Fibroblast of lung (primary cell): ENCODE measurements at regions not wholly inside any gene's neighbourhood (a gene's known extent, or its start where the extent isn't known, plus 50 kb on each side); places are given as distances from the start of the nearest gene placed in this dataset.

Experiments used
- EZH2 ChIP-seq: IDR thresholded peaks from 2 replicates; pipeline ENCODE4 v1.5.1; 2012; ENCODE audit warnings: low read length, control low read depth, mild to moderate bottlenecking; ENCODE audit errors: missing control alignments
- TF ChIP-seq, protein P1 (sequence below), 2 donors: IDR thresholded peaks in 1 of 2; conservative IDR thresholded peaks in 1 of 2; 1 replicate in 1 of 2; 2 replicates in 1 of 2; pipeline ENCODE4 v1.5.1; 2011 to 2012; ENCODE audit warnings: low read length in 2 of 2, control low read depth in 1 of 2, inconsistent platforms in 1 of 2, low read depth in 1 of 2, mild to moderate bottlenecking in 1 of 2

DNA sequence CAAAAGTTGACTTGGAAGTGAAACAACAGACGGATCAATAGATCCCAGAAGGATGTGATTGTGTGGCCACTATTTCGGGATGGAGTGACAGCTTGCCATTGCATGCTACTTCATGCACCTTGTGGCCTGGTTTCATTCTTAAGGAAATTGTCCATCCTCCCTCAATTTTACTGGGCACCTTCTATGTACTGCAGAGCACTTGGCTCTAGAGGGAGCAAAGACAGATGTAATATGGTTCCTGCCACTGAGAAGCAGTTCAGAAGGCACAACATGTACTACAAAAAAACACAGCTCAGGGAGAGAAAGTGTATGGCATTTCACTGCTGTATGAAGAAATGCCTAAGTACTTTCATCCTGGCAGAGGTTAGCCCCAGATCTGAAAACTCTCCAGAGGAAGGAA is 91.9 kb downstream of the FOXA2 start:
- TF ChIP-seq, protein P1, sequence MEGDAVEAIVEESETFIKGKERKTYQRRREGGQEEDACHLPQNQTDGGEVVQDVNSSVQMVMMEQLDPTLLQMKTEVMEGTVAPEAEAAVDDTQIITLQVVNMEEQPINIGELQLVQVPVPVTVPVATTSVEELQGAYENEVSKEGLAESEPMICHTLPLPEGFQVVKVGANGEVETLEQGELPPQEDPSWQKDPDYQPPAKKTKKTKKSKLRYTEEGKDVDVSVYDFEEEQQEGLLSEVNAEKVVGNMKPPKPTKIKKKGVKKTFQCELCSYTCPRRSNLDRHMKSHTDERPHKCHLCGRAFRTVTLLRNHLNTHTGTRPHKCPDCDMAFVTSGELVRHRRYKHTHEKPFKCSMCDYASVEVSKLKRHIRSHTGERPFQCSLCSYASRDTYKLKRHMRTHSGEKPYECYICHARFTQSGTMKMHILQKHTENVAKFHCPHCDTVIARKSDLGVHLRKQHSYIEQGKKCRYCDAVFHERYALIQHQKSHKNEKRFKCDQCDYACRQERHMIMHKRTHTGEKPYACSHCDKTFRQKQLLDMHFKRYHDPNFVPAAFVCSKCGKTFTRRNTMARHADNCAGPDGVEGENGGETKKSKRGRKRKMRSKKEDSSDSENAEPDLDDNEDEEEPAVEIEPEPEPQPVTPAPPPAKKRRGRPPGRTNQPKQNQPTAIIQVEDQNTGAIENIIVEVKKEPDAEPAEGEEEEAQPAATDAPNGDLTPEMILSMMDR (conservative IDR thresholded peaks at IDR 0.05 in 1 of 2, IDR thresholded peaks at IDR 0.05 in 1 of 2; ENCODE audit: low read depth in 1 of 2, low read length in 2 of 2): no peak
- no peak for TF ChIP-seq EZH2
